ENCODE measurements at regions not wholly inside any gene's neighbourhood (a gene's known extent, or its start where the extent isn't known, plus 50 kb on each side); places are given as distances from the start of the nearest gene placed in this dataset.
"Not testable (repeated sequence)": the region's sequence is repeated elsewhere in the genome, so short reads cannot be mapped to it uniquely, and the experiment has no call there.

DNA sequence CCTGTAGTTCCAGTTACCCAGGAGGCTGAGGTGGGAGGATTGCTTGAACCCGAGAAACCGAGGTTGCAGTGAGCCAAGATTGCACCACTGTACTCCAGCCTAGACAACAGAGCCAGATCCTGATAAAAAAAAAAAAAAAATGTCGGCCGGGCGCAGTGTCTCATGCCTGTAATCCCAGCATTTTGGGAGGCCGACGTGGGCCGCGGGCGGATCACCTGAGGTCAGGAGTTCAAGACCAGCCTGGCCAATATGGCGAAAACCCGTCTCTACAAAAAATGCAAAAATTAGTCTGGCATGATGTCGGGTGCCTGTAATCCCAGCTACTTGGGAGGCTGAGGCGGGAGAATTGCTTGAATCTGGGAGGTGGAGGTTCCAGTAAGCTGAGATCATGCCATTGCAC is 60.4 kb upstream of the RGPD5 start:
- TF ChIP-seq EZH2phosphoT487 (IDR thresholded peaks at IDR 0.05; ENCODE audit: insufficient read depth, low read depth); EZH2 (IDR thresholded peaks at IDR 0.05; ENCODE audit: insufficient read depth, poor library complexity, severe bottlenecking): not testable (repeated sequence)
